ENCODE measurements at regions not wholly inside any gene's neighbourhood (a gene's known extent, or its start where the extent isn't known, plus 50 kb on each side); places are given as distances from the start of the nearest gene placed in this dataset.

DNA sequence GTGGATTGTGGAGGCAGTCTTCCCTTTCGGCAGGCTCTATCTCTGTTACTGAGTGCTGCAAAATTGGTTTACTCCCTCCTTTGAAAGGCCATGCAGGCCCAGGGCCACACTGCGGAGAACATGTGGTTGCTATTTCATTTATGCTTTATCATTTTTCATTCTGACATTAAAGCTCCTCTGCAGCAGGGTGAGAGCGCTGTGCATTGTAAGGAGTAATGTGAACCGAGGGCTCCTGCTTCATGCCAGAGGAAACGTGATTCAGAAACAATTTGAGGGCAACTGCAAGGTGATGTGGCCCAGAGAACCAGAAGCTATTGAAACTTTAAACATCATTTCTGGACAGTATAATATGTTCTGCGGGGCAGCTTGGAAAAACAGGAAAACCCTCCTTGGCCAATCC, 341.6 kb upstream of the NT5C1B start:
- no peak for ATAC-seq
- TF ChIP-seq, protein P1, sequence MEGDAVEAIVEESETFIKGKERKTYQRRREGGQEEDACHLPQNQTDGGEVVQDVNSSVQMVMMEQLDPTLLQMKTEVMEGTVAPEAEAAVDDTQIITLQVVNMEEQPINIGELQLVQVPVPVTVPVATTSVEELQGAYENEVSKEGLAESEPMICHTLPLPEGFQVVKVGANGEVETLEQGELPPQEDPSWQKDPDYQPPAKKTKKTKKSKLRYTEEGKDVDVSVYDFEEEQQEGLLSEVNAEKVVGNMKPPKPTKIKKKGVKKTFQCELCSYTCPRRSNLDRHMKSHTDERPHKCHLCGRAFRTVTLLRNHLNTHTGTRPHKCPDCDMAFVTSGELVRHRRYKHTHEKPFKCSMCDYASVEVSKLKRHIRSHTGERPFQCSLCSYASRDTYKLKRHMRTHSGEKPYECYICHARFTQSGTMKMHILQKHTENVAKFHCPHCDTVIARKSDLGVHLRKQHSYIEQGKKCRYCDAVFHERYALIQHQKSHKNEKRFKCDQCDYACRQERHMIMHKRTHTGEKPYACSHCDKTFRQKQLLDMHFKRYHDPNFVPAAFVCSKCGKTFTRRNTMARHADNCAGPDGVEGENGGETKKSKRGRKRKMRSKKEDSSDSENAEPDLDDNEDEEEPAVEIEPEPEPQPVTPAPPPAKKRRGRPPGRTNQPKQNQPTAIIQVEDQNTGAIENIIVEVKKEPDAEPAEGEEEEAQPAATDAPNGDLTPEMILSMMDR (IDR thresholded peaks at IDR 0.05): no peak
- no peak overlapping the region for H3K4me3 ChIP-seq

DNA sequence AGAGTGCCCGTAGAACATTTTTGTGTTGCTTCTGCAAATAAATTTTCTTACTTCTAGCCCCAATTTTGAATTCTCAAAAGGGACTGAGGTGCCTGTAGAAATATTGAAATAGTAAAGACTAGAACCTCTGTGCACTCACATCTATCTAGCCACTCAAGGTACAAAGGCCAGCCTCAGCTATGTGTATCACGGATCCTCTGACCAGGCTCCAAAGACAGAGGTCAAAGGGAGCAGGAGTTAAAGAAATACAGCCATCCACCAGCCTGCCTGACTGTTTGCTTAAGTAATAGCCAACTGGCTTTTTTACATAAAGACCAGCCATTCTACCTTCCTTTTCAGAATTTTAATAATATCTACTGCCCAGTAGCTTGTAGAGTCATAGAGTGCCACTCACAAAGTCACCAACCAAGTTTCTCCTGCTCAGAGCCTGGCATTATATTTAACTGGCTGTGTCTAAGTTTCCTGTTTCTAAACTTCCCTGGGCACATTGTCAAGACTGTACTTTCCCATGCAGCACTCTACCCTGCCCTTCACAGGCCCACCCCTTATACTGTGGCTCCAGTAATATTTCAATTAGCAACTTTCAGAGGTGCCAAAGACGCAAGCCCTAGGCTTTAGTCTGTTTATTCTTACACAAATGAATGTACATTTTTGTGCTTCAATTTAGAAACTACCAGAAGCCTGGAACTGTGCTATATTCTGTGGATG, 338.3 kb upstream of the NT5C1B start:
- H3K27me3 ChIP-seq (ENCODE audit: low read depth): no peaks in the 10 kb centered on the region
- intact Hi-C loops (cut with DNase I): no loop called here
- H3K9me3 ChIP-seq: no peaks in the 10 kb centered on the region
- H3K36me3 ChIP-seq: no peaks in the 10 kb centered on the region
- TF ChIP-seq, protein P1 (IDR thresholded peaks at IDR 0.05): no peak
- peak; percentile 67 to 75 for ATAC-seq
- H3K4me1 ChIP-seq: no peaks in the 10 kb centered on the region
- no peak overlapping the region for H3K27ac ChIP-seq
- no peak for DNase-seq
- no peak overlapping the region for H3K4me3 ChIP-seq

More for the DNA sequence above, 341.6 kb upstream of the NT5C1B start:
- intact Hi-C loops (cut with DNase I): no loop called here
- Histone ChIP-seq H3K27ac (no peak overlapping the region), H3K36me3 (no peaks in the 10 kb centered on the region), H3K9me3 (no peaks in the 10 kb centered on the region), H3K4me1 (no peaks in the 10 kb centered on the region), H3K27me3 (ENCODE audit: low read depth) (no peaks in the 10 kb centered on the region)
- DNase-seq: no peak

DNA sequence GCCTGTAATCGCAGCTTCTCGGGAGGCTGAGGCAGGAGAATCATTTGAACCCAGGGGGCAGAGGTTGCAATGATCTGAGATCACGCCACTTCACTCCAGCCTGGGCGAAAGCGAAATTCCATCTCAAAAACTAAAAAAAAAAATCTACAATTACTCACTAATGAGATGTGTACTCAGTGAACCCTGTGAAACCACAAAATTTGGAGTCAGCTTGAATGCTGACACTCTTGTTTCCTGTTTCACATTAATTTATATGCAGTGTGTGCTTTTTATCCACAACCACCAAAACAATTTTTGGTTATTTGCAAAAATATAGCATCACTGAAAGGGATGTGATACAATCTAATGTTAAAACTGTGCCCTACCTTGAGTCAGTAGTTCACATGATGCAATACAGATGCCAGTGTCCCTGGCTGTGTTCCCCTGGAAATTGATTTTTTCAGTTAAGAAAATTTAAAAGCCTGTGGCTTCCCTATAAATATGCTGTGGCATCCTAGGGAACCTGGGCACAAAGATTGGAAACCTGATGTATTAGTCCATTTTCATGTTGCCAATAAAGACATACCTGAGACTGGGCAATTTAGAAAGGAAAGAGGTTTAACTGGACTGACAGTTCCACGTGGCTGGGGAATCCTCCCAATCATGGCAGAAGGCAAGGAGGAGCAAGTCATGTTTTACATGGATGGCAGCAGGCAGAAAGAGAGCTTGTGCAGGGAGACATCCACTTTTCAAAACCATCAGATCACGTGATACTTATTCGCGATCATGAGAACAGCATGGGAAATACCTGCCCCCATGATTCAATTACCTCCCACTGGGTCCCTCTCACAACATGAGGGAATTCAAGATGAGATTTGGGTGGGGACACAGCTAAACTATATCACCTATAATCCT, 337.5 kb upstream of the NT5C1B start:
- ATAC-seq: no peak
- no peaks in the 10 kb centered on the region for H3K36me3 ChIP-seq

DNA sequence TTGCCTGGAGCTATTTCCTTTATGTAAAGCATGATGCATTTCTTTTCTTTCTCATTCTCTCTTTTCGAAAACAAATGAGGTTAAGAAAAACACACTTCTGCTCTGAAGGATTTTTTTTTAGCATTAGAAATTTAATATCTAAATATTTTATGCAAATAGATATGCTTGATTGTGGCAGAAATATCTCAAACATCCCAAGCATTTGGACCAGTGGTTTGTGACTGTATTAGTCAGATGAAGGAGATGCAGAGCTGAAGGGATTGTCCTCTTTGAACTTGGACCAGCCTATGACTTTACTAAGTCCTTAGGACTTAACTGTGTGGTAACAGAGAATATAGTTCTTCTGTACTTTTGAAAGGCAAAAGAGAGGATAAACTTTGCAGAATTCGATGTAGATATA, 335.9 kb upstream of the NT5C1B start:
- no peak for DNase-seq
- H3K4me3 ChIP-seq: no peak overlapping the region
- no peaks in the 10 kb centered on the region for H3K9me3 ChIP-seq
- H3K36me3 ChIP-seq: no peaks in the 10 kb centered on the region
- no peaks in the 10 kb centered on the region for H3K27me3 ChIP-seq (ENCODE audit: low read depth)
- TF ChIP-seq, protein P1 (IDR thresholded peaks at IDR 0.05): no peak
- H3K27ac ChIP-seq: no peak overlapping the region
- no peaks in the 10 kb centered on the region for H3K4me1 ChIP-seq
- ATAC-seq: no peak
- intact Hi-C loops (cut with DNase I): no loop called here

More for the DNA sequence above, 337.5 kb upstream of the NT5C1B start:
- no peaks in the 10 kb centered on the region for H3K4me1 ChIP-seq
- H3K27me3 ChIP-seq (ENCODE audit: low read depth): no peaks in the 10 kb centered on the region
- intact Hi-C loops (cut with DNase I): no loop called here
- no peak for DNase-seq
- no peak overlapping the region for H3K27ac ChIP-seq
- no peaks in the 10 kb centered on the region for H3K9me3 ChIP-seq
- TF ChIP-seq, protein P1 (IDR thresholded peaks at IDR 0.05): no peak
- no peak overlapping the region for H3K4me3 ChIP-seq

DNA sequence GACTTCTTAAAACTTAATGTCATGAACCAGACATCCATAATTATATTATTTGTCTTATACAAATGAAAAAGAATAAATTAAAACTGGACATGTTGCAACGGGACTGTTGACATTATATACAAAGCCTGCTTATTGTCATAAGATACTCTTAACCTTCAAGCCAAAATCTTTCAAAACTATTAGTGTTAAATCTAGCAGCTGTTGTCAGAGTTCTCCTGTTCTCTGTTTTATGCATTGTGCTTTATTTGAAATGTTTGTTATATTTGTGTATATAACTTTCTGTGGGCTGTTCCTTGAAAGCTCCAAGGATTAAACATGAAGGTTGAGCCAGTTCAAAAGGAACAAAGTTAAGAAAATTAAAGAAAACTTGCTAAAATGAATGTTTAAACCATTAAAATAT, 335.5 kb upstream of the NT5C1B start:
- DNase-seq (no peak), ATAC-seq (no peak)
- intact Hi-C loops (cut with DNase I): no loop called here
- Histone ChIP-seq H3K27ac (no peak overlapping the region), H3K27me3 (ENCODE audit: low read depth) (no peaks in the 10 kb centered on the region), H3K4me1 (no peaks in the 10 kb centered on the region), H3K9me3 (no peaks in the 10 kb centered on the region), H3K4me3 (no peak overlapping the region), H3K36me3 (no peaks in the 10 kb centered on the region)
- TF ChIP-seq, protein P1 (IDR thresholded peaks at IDR 0.05): no peak

All from lower lobe of right lung (tissue), 2 donors.